ENCODE measurements at regions not wholly inside any gene's neighbourhood (a gene's known extent, or its start where the extent isn't known, plus 50 kb on each side); places are given as distances from the start of the nearest gene placed in this dataset.

DNA sequence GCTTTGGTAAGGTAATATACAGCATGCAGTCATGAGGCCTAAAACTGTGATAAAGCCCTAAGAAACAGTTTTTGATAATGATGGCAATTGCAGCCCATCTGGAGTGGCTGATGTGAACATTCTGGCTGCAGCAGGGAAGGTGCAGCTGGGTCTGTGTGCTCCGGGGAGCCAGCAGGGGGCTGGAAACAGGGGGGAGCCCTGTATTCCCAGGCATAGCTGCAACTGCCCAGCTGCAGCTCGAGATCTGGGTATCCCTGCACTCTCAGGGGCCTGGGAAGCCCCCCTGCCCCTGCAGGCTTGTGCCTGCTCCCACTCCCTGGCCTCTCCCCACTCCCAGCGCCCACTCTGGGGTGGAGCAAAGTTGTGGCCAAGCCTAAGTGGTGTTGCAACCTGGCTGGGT, 95.6 kb downstream of the RRAGB start:
- CTCF ChIA-PET: no interaction called here
- no peak for FAIRE-seq
- dilution Hi-C loops (cut with MboI; ENCODE audit: extremely low pct_ligation_motif_present, low sequenced_read_pairs): no loop called here

DNA sequence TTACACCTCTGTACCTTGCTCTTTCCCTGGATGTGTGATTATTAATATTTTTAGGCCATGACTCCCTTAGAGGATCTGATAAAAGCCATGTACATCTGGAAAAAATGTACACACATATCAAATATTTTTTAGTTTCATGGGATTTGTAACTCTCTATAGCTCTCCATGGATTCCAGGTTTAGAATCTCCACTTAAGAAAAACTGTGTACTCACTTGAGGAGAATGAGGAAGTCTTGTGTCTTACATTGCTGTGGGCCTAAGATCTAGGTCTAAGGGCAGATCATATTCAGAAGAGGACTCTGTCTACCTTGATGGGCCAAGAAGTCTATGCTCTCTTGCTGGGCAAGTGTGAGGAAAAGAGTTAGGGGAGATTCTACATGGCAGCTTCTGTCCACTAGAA, 98.0 kb downstream of the RRAGB start:
- H3K4me1 ChIP-seq (ENCODE audit: control insufficient read depth, extremely low read depth, insufficient read depth, low read length): no peaks in the 10 kb centered on the region
- no peaks in the 10 kb centered on the region for H3K9me3 ChIP-seq (replicated peaks; ENCODE audit: control insufficient read depth, insufficient read depth, low read length)
- ChIA-PET POLR2A (no interaction called here), CTCF (no interaction called here)
- H4K20me1 ChIP-seq (replicated peaks; ENCODE audit: control insufficient read depth, extremely low read depth, insufficient read depth, low read length): no peaks in the 10 kb centered on the region
- DNase-seq (ENCODE audit: low read depth, low spot score) (no peak), FAIRE-seq (no peak)
- intact Hi-C loops (cut with micrococcal nuclease) (no loop called here), dilution Hi-C loops (cut with MboI; ENCODE audit: extremely low pct_ligation_motif_present, low sequenced_read_pairs) (no loop called here)
- TF ChIP-seq MYC (IDR thresholded peaks at IDR 0.05; ENCODE audit: low read depth, low read length) (no peak), POLR2A (IDR thresholded peaks at IDR 0.05; ENCODE audit: low read depth, low read length) (no peak), JUN (IDR thresholded peaks at IDR 0.05; ENCODE audit: borderline replicate concordance, insufficient read depth, insufficient read length, low read depth) (no peak), MAX (IDR thresholded peaks at IDR 0.05; ENCODE audit: insufficient read depth, insufficient read length) (no peak)
- no peaks in the 10 kb centered on the region for H3K9me1 ChIP-seq (replicated peaks; ENCODE audit: control insufficient read depth, extremely low read depth, insufficient read depth, low read length)
- no peak overlapping the region for H3K4me3 ChIP-seq (replicated peaks in 1 of 3; ENCODE audit: insufficient read depth in 1 of 3, low read depth in 1 of 3, low read length in 3 of 3)
- BruUV-seq (replicated peaks): no TSS peak
- H3K9ac ChIP-seq (replicated peaks; ENCODE audit: extremely low read depth, insufficient read depth, low read length): no peak overlapping the region
- H3K27me3 ChIP-seq (ENCODE audit: control insufficient read depth in 2 of 2, insufficient read depth in 2 of 2, low read length in 2 of 2): no peaks in the 10 kb centered on the region
- H2AFZ ChIP-seq (ENCODE audit: low read depth, low read length): no peak overlapping the region
- H3K4me2 ChIP-seq (ENCODE audit: insufficient read depth, low read length): no peak overlapping the region
- H3K36me3 ChIP-seq (ENCODE audit: control insufficient read depth in 2 of 2, extremely low read depth in 1 of 2, insufficient read depth in 2 of 2, low read length in 2 of 2): no peaks in the 10 kb centered on the region
- no peaks in the 10 kb centered on the region for H3K79me2 ChIP-seq (ENCODE audit: control insufficient read depth, insufficient read depth, low read length)
- no peak overlapping the region for H3K27ac ChIP-seq (ENCODE audit: insufficient read depth, low read depth, low read length)

More for the DNA sequence above, 95.6 kb downstream of the RRAGB start:
- H3K27me3 ChIP-seq (ENCODE audit: control insufficient read depth in 2 of 2, insufficient read depth in 2 of 2, low read length in 2 of 2): no peaks in the 10 kb centered on the region
- no peak overlapping the region for H2AFZ ChIP-seq (ENCODE audit: low read depth, low read length)
- no peaks in the 10 kb centered on the region for H3K79me2 ChIP-seq (ENCODE audit: control insufficient read depth, insufficient read depth, low read length)
- intact Hi-C loops (cut with micrococcal nuclease): no loop called here
- no peak for TF ChIP-seq CTCF (IDR thresholded peaks at IDR 0.05; ENCODE audit: extremely low read depth in 1 of 2, insufficient read depth in 1 of 2, low read depth in 1 of 2, low read length in 2 of 2)
- TF ChIP-seq MYC (IDR thresholded peaks at IDR 0.05; ENCODE audit: low read depth, low read length): no peak
- TF ChIP-seq POLR2A (IDR thresholded peaks at IDR 0.05; ENCODE audit: low read depth, low read length): no peak
- no peak for TF ChIP-seq GATA2 (IDR thresholded peaks at IDR 0.05; ENCODE audit: insufficient read depth, insufficient read length, low read depth, low read length)
- TF ChIP-seq JUN (IDR thresholded peaks at IDR 0.05; ENCODE audit: borderline replicate concordance, insufficient read depth, insufficient read length, low read depth): no peak
- no peak for TF ChIP-seq EZH2 (IDR thresholded peaks at IDR 0.05; ENCODE audit: borderline replicate concordance, low read depth, low read length, severe bottlenecking)
- BruUV-seq (replicated peaks): no TSS peak
- no peaks in the 10 kb centered on the region for H3K9me1 ChIP-seq (replicated peaks; ENCODE audit: control insufficient read depth, extremely low read depth, insufficient read depth, low read length)
- H3K4me1 ChIP-seq (ENCODE audit: control insufficient read depth, extremely low read depth, insufficient read depth, low read length): no peaks in the 10 kb centered on the region
- no peak overlapping the region for H3K4me3 ChIP-seq (replicated peaks in 1 of 3; ENCODE audit: insufficient read depth in 1 of 3, low read depth in 1 of 3, low read length in 3 of 3)
- no peak overlapping the region for H3K27ac ChIP-seq (ENCODE audit: insufficient read depth, low read depth, low read length)
- no peaks in the 10 kb centered on the region for H4K20me1 ChIP-seq (replicated peaks; ENCODE audit: control insufficient read depth, extremely low read depth, insufficient read depth, low read length)
- DNase-seq (ENCODE audit: low read depth, low spot score): no peak
- no peaks in the 10 kb centered on the region for H3K9me3 ChIP-seq (replicated peaks; ENCODE audit: control insufficient read depth, insufficient read depth, low read length)
- POLR2A ChIA-PET: no interaction called here
- no peaks in the 10 kb centered on the region for H3K36me3 ChIP-seq (ENCODE audit: control insufficient read depth in 2 of 2, extremely low read depth in 1 of 2, insufficient read depth in 2 of 2, low read length in 2 of 2)
- no peak overlapping the region for H3K4me2 ChIP-seq (ENCODE audit: insufficient read depth, low read length)
- H3K9ac ChIP-seq (replicated peaks; ENCODE audit: extremely low read depth, insufficient read depth, low read length): no peak overlapping the region
